ENCODE measurements at regions not wholly inside any gene's neighbourhood (a gene's known extent, or its start where the extent isn't known, plus 50 kb on each side); places are given as distances from the start of the nearest gene placed in this dataset.

DNA sequence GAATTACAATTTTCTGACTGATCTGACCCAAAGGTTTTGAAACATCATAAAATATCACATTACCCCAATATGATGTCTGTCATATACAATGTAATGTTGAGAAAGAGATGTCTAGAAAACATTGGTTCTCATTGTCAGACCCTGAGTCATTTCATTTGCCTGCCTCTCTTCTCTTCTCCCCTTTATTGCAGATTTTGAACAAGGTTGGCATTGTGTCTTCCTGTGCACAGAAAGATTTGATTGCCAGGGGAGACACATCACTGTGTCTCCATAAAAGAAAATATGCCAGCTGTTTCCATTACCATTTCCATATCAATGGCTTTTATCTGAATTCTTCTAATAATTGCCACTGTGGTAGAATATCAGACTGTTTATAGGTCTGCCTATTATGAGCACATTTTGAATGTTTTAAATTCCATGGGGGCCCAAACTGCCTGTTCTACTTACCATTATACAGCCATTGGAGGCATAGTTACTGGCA lies 65.6 kb downstream of the IFI44 start:
- no peaks in the 10 kb centered on the region for H3K79me2 ChIP-seq (ENCODE audit: insufficient read depth, low read length)
- H3K4me3 ChIP-seq (ENCODE audit: insufficient read depth, low read length): no peak overlapping the region
- H4K20me1 ChIP-seq (ENCODE audit: insufficient read depth, low read length): no peaks in the 10 kb centered on the region
- no peak for DNase-seq (ENCODE audit: insufficient read length, low spot score, missing footprints)
- peaks cover 48% of the 10 kb centered on the region for H3K4me1 ChIP-seq (ENCODE audit: insufficient read depth, low read length)
- H3K36me3 ChIP-seq (ENCODE audit: insufficient read depth, low read length): no peaks in the 10 kb centered on the region
- no peaks in the 10 kb centered on the region for H3K9me3 ChIP-seq (ENCODE audit: low read depth, low read length)
- no peaks in the 10 kb centered on the region for H3K27me3 ChIP-seq (ENCODE audit: insufficient read depth, low read length)
- H2AFZ ChIP-seq (ENCODE audit: low read length): no peak overlapping the region
- H3K27ac ChIP-seq (ENCODE audit: low read depth, low read length): peak overlapping the region; percentile 87
- H3K4me2 ChIP-seq (ENCODE audit: insufficient read depth, low read length): peak overlapping the region; percentile 12
- TF ChIP-seq, protein P1, sequence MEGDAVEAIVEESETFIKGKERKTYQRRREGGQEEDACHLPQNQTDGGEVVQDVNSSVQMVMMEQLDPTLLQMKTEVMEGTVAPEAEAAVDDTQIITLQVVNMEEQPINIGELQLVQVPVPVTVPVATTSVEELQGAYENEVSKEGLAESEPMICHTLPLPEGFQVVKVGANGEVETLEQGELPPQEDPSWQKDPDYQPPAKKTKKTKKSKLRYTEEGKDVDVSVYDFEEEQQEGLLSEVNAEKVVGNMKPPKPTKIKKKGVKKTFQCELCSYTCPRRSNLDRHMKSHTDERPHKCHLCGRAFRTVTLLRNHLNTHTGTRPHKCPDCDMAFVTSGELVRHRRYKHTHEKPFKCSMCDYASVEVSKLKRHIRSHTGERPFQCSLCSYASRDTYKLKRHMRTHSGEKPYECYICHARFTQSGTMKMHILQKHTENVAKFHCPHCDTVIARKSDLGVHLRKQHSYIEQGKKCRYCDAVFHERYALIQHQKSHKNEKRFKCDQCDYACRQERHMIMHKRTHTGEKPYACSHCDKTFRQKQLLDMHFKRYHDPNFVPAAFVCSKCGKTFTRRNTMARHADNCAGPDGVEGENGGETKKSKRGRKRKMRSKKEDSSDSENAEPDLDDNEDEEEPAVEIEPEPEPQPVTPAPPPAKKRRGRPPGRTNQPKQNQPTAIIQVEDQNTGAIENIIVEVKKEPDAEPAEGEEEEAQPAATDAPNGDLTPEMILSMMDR (IDR thresholded peaks at IDR 0.05; ENCODE audit: extremely low read depth, low read depth, low read length): no peak

DNA sequence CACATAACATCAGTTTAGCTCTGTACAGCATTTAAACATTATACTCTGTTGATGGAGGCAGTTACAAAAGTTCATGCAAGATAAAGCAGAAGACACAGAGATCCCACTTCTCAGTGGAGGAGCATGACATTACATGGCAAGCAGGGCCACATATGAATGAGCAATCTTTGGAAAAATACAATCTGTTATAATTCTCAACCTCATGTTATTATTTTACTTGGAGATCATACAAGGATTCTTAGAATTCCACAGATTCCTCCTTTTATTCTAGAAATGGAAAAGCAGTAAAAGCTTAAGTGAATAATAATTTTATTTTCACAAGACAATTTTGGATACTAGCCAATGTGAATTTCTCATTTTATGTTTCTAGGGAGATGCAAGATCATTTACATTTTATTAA lies 66.6 kb downstream of the IFI44 start:
- H2AFZ ChIP-seq (ENCODE audit: low read length): no peak overlapping the region
- no peaks in the 10 kb centered on the region for H3K36me3 ChIP-seq (ENCODE audit: insufficient read depth, low read length)
- H3K4me1 ChIP-seq (ENCODE audit: insufficient read depth, low read length): peaks cover 50% of the 10 kb centered on the region
- H3K9me3 ChIP-seq (ENCODE audit: low read depth, low read length): no peaks in the 10 kb centered on the region
- no peak overlapping the region for H3K4me3 ChIP-seq (ENCODE audit: insufficient read depth, low read length)
- no peak for DNase-seq (ENCODE audit: insufficient read length, low spot score, missing footprints)
- no peaks in the 10 kb centered on the region for H3K79me2 ChIP-seq (ENCODE audit: insufficient read depth, low read length)
- no peak overlapping the region for H3K4me2 ChIP-seq (ENCODE audit: insufficient read depth, low read length)
- H3K27me3 ChIP-seq (ENCODE audit: insufficient read depth, low read length): no peaks in the 10 kb centered on the region
- H4K20me1 ChIP-seq (ENCODE audit: insufficient read depth, low read length): no peaks in the 10 kb centered on the region
- peak overlapping the region; percentile 87 for H3K27ac ChIP-seq (ENCODE audit: low read depth, low read length)
- TF ChIP-seq, protein P1 (IDR thresholded peaks at IDR 0.05; ENCODE audit: extremely low read depth, low read depth, low read length): no peak

DNA sequence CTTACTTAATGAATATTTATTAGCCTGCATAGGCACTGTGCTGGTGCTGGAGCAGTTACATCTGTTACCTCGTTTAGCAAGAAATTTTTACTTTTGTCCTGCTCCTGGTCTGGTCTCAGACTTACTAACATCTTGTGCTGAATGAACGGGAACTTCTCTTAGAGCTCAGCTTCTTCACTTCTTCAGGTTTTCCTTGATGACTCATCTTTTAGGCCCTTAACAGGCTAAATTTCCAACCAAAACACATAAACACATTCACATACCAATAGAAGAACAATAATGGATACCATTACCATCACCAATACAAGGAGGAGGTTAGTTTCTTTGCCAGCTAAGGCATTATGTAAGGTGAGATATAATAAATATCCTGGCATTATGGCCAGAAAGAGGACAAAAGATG lies 68.9 kb downstream of the IFI44 start:
- peak overlapping the region; percentile 28 for H2AFZ ChIP-seq (ENCODE audit: low read length)
- no peaks in the 10 kb centered on the region for H4K20me1 ChIP-seq (ENCODE audit: insufficient read depth, low read length)
- H3K79me2 ChIP-seq (ENCODE audit: insufficient read depth, low read length): no peaks in the 10 kb centered on the region
- TF ChIP-seq, protein P1 (IDR thresholded peaks at IDR 0.05; ENCODE audit: extremely low read depth, low read depth, low read length): no peak
- no peak for DNase-seq (ENCODE audit: insufficient read length, low spot score, missing footprints)
- H3K9me3 ChIP-seq (ENCODE audit: low read depth, low read length): no peaks in the 10 kb centered on the region
- H3K4me3 ChIP-seq (ENCODE audit: insufficient read depth, low read length): no peak overlapping the region
- peaks cover 59% of the 10 kb centered on the region for H3K4me1 ChIP-seq (ENCODE audit: insufficient read depth, low read length)
- no peak overlapping the region for H3K4me2 ChIP-seq (ENCODE audit: insufficient read depth, low read length)
- H3K36me3 ChIP-seq (ENCODE audit: insufficient read depth, low read length): no peaks in the 10 kb centered on the region
- no peaks in the 10 kb centered on the region for H3K27me3 ChIP-seq (ENCODE audit: insufficient read depth, low read length)
- H3K27ac ChIP-seq (ENCODE audit: low read depth, low read length): peak overlapping the region; percentile 10

DNA sequence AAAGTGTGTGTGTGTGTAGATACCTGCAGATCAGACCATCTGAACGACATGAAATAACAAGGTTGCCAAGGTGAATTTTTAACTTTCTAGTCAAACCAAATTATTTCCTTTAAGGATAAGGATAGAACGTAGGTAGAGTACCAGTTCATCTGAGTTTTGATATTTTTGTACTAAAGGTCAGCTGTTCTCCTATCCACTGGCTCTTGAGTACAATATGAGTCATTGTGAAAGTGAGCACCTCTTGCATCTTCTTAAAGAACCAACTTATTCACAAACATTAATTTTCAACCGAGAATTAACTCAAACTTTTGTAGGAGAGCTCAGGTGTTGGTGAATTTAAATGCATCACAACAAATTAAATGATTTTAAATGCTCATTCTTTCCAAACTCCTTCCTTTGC lies 71.5 kb downstream of the IFI44 start:
- Histone ChIP-seq H3K4me3 (ENCODE audit: insufficient read depth, low read length) (no peak overlapping the region), H3K36me3 (ENCODE audit: insufficient read depth, low read length) (no peaks in the 10 kb centered on the region), H3K79me2 (ENCODE audit: insufficient read depth, low read length) (no peaks in the 10 kb centered on the region), H4K20me1 (ENCODE audit: insufficient read depth, low read length) (no peaks in the 10 kb centered on the region), H3K27me3 (ENCODE audit: insufficient read depth, low read length) (no peaks in the 10 kb centered on the region), H3K9me3 (ENCODE audit: low read depth, low read length) (no peaks in the 10 kb centered on the region), H3K27ac (ENCODE audit: low read depth, low read length) (no peak overlapping the region), H3K4me2 (ENCODE audit: insufficient read depth, low read length) (no peak overlapping the region), H3K4me1 (ENCODE audit: insufficient read depth, low read length) (peaks cover 37% of the 10 kb centered on the region), H2AFZ (ENCODE audit: low read length) (no peak overlapping the region)
- no peak for DNase-seq (ENCODE audit: insufficient read length, low spot score, missing footprints)
- TF ChIP-seq, protein P1 (IDR thresholded peaks at IDR 0.05; ENCODE audit: extremely low read depth, low read depth, low read length): no peak
